Esophagus squamous epithelium (tissue), 5 donors: ENCODE measurements at regions not wholly inside any gene's neighbourhood (a gene's known extent, or its start where the extent isn't known, plus 50 kb on each side); places are given as distances from the start of the nearest gene placed in this dataset.

ENCODE experiments used
- DNase-seq: peaks from one replicate; lab custom pipeline; 2025; lab: John Stamatoyannopoulos, UW
- H3K27ac ChIP-seq, 4 donors: fragments of 200-600 bp; sonication (generic); one replicate each; pipeline ENCODE4 v1.5.1; 2016 to 2019; ENCODE audit warnings: mild to moderate bottlenecking in 1 of 4
- H3K27me3 ChIP-seq, 4 donors: fragments of 200-600 bp; sonication (generic); 1 replicate in 3 of 4; 2 replicates in 1 of 4; pipeline versions ENCODE4 v1.5.1 to v1.6.0; 2017 to 2021; ENCODE audit warnings: antibody characterized with exemption in 1 of 4
- H3K36me3 ChIP-seq, 3 donors: fragments of 200-600 bp; sonication (generic); one replicate each; pipeline ENCODE4 v1.5.1; 2016 to 2019
- H3K4me1 ChIP-seq, 3 donors: fragments of 200-600 bp; sonication (generic); one replicate each; pipeline ENCODE4 v1.5.1; 2017 to 2019
- H3K4me3 ChIP-seq, 4 donors: fragments of 200-600 bp; sonication (generic); 1 replicate in 3 of 4; 2 replicates in 1 of 4; pipeline ENCODE4 v1.5.1; 2016 to 2019; ENCODE audit warnings: mild to moderate bottlenecking in 2 of 4, moderate library complexity in 1 of 4
- H3K9me3 ChIP-seq, 3 donors: fragments of 200-600 bp; sonication (generic); one replicate each; pipeline ENCODE4 v1.5.1; 2016 to 2019
- POLR2A ChIP-seq, 4 donors: fragments of 450-650 bp; IDR thresholded peaks; one replicate each; pipeline ENCODE4 v1.6.1; 2017; ENCODE audit warnings: antibody characterized with exemption in 4 of 4, mild to moderate bottlenecking in 4 of 4, moderate library complexity in 3 of 4
- WGBS, 2 donors: methylation state at CpG; one replicate each; pipeline ENCODE4 v1.1.5; 2018; 5-methylcytosine and 5-hydroxymethylcytosine counted together
- intact Hi-C: fragments of 100-400 bp; cut with DNase I; formaldehyde crosslinking; loops from one replicate; pipeline ENCODE4 v1.15.0; 2022
- TF ChIP-seq, protein P1 (sequence below), 6 experiments: fragments of 450-650 bp in 4 of 6; fragments of 200-600 bp in 2 of 6; sonication (generic) in 2 of 6; IDR thresholded peaks; one replicate each; pipeline ENCODE4 v1.5.1; 2016 to 2019; ENCODE audit warnings: antibody characterized with exemption in 6 of 6, mild to moderate bottlenecking in 4 of 6, moderate library complexity in 4 of 6
- donor health status: DM: yes; HTN: yes; CAD: no.

- no peak overlapping the region for H3K27ac ChIP-seq
- no peaks in the 10 kb centered on the region for H3K9me3 ChIP-seq
- TF ChIP-seq, protein P1, sequence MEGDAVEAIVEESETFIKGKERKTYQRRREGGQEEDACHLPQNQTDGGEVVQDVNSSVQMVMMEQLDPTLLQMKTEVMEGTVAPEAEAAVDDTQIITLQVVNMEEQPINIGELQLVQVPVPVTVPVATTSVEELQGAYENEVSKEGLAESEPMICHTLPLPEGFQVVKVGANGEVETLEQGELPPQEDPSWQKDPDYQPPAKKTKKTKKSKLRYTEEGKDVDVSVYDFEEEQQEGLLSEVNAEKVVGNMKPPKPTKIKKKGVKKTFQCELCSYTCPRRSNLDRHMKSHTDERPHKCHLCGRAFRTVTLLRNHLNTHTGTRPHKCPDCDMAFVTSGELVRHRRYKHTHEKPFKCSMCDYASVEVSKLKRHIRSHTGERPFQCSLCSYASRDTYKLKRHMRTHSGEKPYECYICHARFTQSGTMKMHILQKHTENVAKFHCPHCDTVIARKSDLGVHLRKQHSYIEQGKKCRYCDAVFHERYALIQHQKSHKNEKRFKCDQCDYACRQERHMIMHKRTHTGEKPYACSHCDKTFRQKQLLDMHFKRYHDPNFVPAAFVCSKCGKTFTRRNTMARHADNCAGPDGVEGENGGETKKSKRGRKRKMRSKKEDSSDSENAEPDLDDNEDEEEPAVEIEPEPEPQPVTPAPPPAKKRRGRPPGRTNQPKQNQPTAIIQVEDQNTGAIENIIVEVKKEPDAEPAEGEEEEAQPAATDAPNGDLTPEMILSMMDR (IDR thresholded peaks at IDR 0.05): no peak
- TF ChIP-seq POLR2A (IDR thresholded peaks at IDR 0.05): no peak
- no peaks in the 10 kb centered on the region for H3K36me3 ChIP-seq
- no peak overlapping the region for H3K4me3 ChIP-seq
- no peak for DNase-seq
- WGBS, 2 donors: 43 to 73% methylated on average over 6 of the region's 6 CpGs
- intact Hi-C loops: no loop called here
- no peaks in the 10 kb centered on the region for H3K27me3 ChIP-seq
- peaks cover 0 to 5% (median 0%) of the 10 kb centered on the region in 3 donors for H3K4me1 ChIP-seq
These were observed 647.5 kb upstream of the SETBP1 start for GRCh38 chr18:44033144-44033701.

- H3K27me3 ChIP-seq: no peaks in the 10 kb centered on the region
- no peak overlapping the region for H3K27ac ChIP-seq
- no peak overlapping the region for H3K4me3 ChIP-seq
- DNase-seq: no peak
- no peak for TF ChIP-seq POLR2A (IDR thresholded peaks at IDR 0.05)
- TF ChIP-seq, protein P1 (IDR thresholded peaks at IDR 0.05): no peak
- intact Hi-C loops: no loop called here
- peaks cover 0 to 5% (median 0%) of the 10 kb centered on the region in 3 donors for H3K4me1 ChIP-seq
- H3K36me3 ChIP-seq: no peaks in the 10 kb centered on the region
- 47 to 56% methylated on average over 2 of the region's 2 CpGs for WGBS, 2 donors
- no peaks in the 10 kb centered on the region for H3K9me3 ChIP-seq
These were observed 645.1 kb upstream of the SETBP1 start for GRCh38 chr18:44035554-44035953.

DNA sequence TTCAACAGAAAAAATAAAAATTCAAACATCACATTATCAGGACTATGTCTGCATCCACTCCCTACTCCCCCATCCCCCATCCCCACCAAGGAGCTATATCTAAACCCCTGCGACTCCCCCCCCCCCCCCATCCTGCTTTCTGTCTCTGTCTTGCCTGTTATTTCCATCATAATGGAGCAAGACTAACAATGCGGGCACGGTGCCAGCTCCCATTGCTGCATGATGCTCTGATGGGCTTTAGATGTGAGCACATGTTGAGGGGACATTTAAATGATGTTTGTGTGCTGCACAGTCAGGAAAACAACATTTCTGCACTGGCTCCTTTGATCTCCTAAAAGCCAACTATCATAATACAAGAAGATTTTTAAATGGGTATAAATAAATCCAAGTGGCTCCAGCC is 644.2 kb upstream of the SETBP1 start:
- Histone ChIP-seq H3K4me3 (no peak overlapping the region), H3K9me3 (no peaks in the 10 kb centered on the region), H3K27ac (no peak overlapping the region), H3K27me3 (no peaks in the 10 kb centered on the region), H3K4me1 (peaks cover 0 to 5% (median 0%) of the 10 kb centered on the region in 3 donors), H3K36me3 (no peaks in the 10 kb centered on the region)
- intact Hi-C loops: no loop called here
- 34 to 40% methylated on average over 2 to 3 of the region's 3 CpGs for WGBS, 2 donors
- no peak for DNase-seq
- TF ChIP-seq POLR2A (IDR thresholded peaks at IDR 0.05): no peak
- TF ChIP-seq, protein P1 (IDR thresholded peaks at IDR 0.05): no peak

DNA sequence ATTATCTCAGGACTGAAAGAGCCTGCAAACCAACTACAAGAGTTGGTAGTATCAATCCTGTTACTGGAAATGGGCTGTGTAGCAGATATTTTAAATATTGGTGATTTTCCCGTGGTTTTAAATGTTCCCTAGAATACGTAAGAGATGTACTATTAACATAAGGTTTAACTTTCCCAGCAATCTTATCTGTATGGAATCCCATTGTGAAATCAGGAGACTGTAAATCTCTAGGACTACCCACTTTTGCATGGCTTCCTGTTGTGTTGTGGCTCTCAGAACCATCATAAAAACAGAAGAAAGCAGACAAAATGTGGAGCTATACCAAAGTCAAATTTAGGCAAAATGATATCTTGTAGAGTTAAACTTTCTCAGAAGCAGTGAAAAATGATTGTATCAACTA is 641.5 kb upstream of the SETBP1 start:
- H3K27me3 ChIP-seq: no peaks in the 10 kb centered on the region
- H3K4me1 ChIP-seq: peaks cover 0 to 5% (median 0%) of the 10 kb centered on the region in 3 donors
- DNase-seq: no peak
- no peaks in the 10 kb centered on the region for H3K9me3 ChIP-seq
- no peak overlapping the region for H3K4me3 ChIP-seq
- TF ChIP-seq POLR2A (IDR thresholded peaks at IDR 0.05): no peak
- TF ChIP-seq, protein P1 (IDR thresholded peaks at IDR 0.05): no peak
- intact Hi-C loops: no loop called here
- WGBS, 2 donors: 43 to 78% methylated on average over 2 of the region's 2 CpGs
- no peaks in the 10 kb centered on the region for H3K36me3 ChIP-seq
- H3K27ac ChIP-seq: no peak overlapping the region

GRCh38 chr18:44039826-44040225 is 640.9 kb upstream of the SETBP1 start:
- H3K4me1 ChIP-seq: peaks cover 0 to 5% (median 0%) of the 10 kb centered on the region in 3 donors
- H3K36me3 ChIP-seq: no peaks in the 10 kb centered on the region
- H3K27me3 ChIP-seq: no peaks in the 10 kb centered on the region
- intact Hi-C loops: no loop called here
- no peak overlapping the region for H3K27ac ChIP-seq
- 47 to 85% methylated on average over 1 of the region's 1 CpG for WGBS, 2 donors
- DNase-seq: no peak
- no peaks in the 10 kb centered on the region for H3K9me3 ChIP-seq
- no peak for TF ChIP-seq POLR2A (IDR thresholded peaks at IDR 0.05)
- TF ChIP-seq, protein P1 (IDR thresholded peaks at IDR 0.05): no peak
- no peak overlapping the region for H3K4me3 ChIP-seq
